ENCODE measurements at regions not wholly inside any gene's neighbourhood (a gene's known extent, or its start where the extent isn't known, plus 50 kb on each side); places are given as distances from the start of the nearest gene placed in this dataset.

GRCh38 chr16:16791051-16791450, 412.1 kb downstream of the NPIPA7 start:
- no peak for DNase-seq (ENCODE audit: low read depth)

GRCh38 chr16:16797239-16797638, 418.3 kb downstream of the NPIPA7 start:
- no peak for DNase-seq (ENCODE audit: low read depth)

- no peak for DNase-seq (ENCODE audit: low read depth)
Measured at GRCh38 chr16:16798504-16798903, 419.6 kb downstream of the NPIPA7 start.

GRCh38 chr16:16805809-16806208, 426.9 kb downstream of the NPIPA7 start:
- no peak for DNase-seq (ENCODE audit: low read depth)

GRCh38 chr16:16815641-16816040, 436.7 kb downstream of the NPIPA7 start:
- no peak for DNase-seq (ENCODE audit: low read depth)

- no peak for DNase-seq (ENCODE audit: low read depth)
Measured at GRCh38 chr16:16817196-16817595, 438.3 kb downstream of the NPIPA7 start.

GRCh38 chr16:16821261-16821660, 442.3 kb downstream of the NPIPA7 start:
- DNase-seq (ENCODE audit: low read depth) = no peak

- DNase-seq (ENCODE audit: low read depth) = no peak
Measured at GRCh38 chr16:16828913-16829398, 450.0 kb downstream of the NPIPA7 start.

GRCh38 chr16:16830401-16830800, 451.5 kb downstream of the NPIPA7 start:
- no peak for DNase-seq (ENCODE audit: low read depth)

- DNase-seq (ENCODE audit: low read depth) = no peak
Measured at GRCh38 chr16:16830973-16831372, 452.0 kb downstream of the NPIPA7 start.

- no peak for DNase-seq (ENCODE audit: low read depth)
Measured at GRCh38 chr16:16833165-16833564, 454.2 kb downstream of the NPIPA7 start.

- DNase-seq (ENCODE audit: low read depth) = no peak
Measured at GRCh38 chr16:16850274-16850673, 471.3 kb downstream of the NPIPA7 start.

GRCh38 chr16:16857012-16857411, 478.1 kb downstream of the NPIPA7 start:
- no peak for DNase-seq (ENCODE audit: low read depth)

- DNase-seq (ENCODE audit: low read depth) = no peak
Measured at GRCh38 chr16:16857603-16858283, 478.8 kb downstream of the NPIPA7 start.

- peak; percentile 3 for DNase-seq (ENCODE audit: low read depth)
Measured at GRCh38 chr16:16861546-16861945, 482.6 kb downstream of the NPIPA7 start.

- no peak for DNase-seq (ENCODE audit: low read depth)
Measured at GRCh38 chr16:16863672-16864071, 484.7 kb downstream of the NPIPA7 start.

- no peak for DNase-seq (ENCODE audit: low read depth)
Measured at GRCh38 chr16:16864536-16864935, 485.6 kb downstream of the NPIPA7 start.

GRCh38 chr16:16865374-16865773, 486.4 kb downstream of the NPIPA7 start:
- DNase-seq (ENCODE audit: low read depth) = no peak

GRCh38 chr16:16867973-16868372, 489.0 kb downstream of the NPIPA7 start:
- DNase-seq (ENCODE audit: low read depth) = no peak

GRCh38 chr16:16868727-16869126, 489.8 kb downstream of the NPIPA7 start:
- no peak for DNase-seq (ENCODE audit: low read depth)

- no peak for DNase-seq (ENCODE audit: low read depth)
Measured at GRCh38 chr16:16869746-16870145, 490.8 kb downstream of the NPIPA7 start.

- DNase-seq (ENCODE audit: low read depth) = no peak
Measured at GRCh38 chr16:16871196-16871595, 492.3 kb downstream of the NPIPA7 start.

GRCh38 chr16:16877061-16877460, 498.1 kb downstream of the NPIPA7 start:
- no peak for DNase-seq (ENCODE audit: low read depth)

GRCh38 chr16:16879567-16880251, 500.8 kb downstream of the NPIPA7 start:
- no peak for DNase-seq (ENCODE audit: low read depth)
